NCI-H748 (cell line): ENCODE measurements at regions not wholly inside any gene's neighbourhood (a gene's known extent, or its start where the extent isn't known, plus 50 kb on each side); places are given as distances from the start of the nearest gene placed in this dataset.
A peak's percentile ranks its signal among the peaks of the same experiment; 100 is the strongest.

ENCODE experiments used
- DNase-seq: peaks from one replicate; lab custom pipeline; 2025; ENCODE audit not compliant: unreplicated experiment; lab: John Stamatoyannopoulos, UW

DNA sequence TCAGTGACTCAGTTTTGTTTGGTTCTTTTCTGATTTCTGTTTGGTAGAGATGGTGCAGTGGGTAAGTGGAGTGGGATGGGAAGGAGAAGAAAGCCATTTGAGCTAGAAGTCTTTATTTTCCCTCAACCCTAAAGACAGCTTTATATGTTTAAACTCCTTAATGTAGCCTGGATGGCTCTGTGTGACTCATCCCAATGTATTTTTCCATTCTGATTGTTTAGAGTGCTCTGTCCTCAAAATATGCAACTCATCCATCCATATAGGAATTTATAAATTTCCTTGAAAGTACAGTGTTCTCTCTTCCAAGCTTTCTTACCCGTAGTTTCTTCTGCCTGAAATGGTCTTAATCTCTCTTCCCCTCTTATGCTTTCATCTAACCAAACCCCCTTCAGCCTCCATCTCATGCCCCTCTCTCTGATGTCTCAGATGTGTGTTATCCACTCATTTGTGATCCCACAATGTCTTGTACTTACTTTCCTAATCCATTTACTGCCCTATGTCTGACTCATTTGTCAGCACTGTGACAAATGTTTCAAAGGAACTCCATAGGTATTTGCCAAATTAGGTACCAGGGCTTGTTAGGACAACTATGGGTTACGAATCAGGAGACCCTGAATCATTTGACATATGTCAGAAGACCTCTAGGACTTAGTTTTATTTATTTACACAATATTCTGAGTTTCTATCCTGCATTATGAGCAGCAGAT, 217.5 kb upstream of the SGCD start:
- no peak for DNase-seq

DNA sequence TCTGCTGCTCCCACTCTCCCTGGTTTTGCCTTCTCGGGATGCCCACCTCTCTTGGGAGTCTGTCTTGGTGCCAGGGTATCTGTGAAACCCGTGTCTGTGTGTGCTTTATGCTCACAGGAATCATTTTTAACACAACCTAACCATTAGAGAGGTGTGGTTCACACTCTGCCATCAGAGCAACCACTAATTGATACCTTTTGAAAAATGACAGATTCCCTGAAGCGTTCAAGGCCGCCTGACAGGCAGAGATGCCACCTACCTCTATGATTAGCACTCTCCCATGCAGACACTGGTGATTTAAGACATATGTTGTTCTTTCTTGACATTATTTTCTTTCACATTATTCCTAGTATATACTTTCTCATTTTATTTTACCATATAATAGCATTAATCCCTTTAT, 207.3 kb upstream of the SGCD start:
- peak; percentile 6 for DNase-seq

DNA sequence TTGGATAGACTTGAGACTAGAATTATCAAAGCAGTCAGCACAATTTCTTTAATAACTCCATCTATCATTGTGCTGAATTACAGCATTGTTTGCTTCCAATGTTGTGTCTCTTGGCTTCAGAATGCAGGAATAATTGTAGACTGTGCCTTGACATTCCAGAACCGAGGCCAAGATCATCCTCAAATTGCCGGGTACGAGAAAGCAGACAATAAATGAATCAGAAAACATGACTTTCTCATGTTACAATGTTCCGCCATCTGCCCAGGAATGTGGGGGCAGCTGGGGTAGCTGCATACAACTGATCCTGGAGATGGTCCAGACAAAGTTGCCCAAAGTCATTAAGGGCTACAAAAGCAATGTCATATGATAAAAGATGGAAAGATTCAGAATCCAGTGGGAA, 206.2 kb upstream of the SGCD start:
- DNase-seq: no peak

GRCh38 chr5:156121234-156121633, 205.7 kb upstream of the SGCD start:
- DNase-seq: no peak

DNA sequence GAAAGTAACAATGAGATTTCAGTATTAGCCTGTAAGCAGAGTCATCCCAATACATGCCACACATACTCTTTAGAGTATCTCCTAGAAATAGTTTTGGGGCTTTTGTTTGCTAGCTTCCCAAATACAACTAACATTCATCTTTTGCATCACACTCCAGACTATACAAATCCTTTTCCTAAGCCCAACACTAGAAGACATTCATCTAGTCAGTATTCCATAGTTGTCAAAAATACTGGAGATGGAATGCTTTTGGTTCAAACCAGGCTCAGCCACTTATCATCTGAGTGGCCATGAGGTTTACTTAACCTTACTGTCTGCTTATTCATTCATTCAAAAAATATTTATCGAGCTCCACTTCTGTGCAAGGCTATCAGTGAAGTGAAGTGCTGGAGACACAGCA, 205.1 kb upstream of the SGCD start:
- DNase-seq: no peak

- no peak for DNase-seq
These were observed 202.3 kb upstream of the SGCD start for GRCh38 chr5:156124708-156125107.

GRCh38 chr5:156125118-156125517, 201.8 kb upstream of the SGCD start:
- no peak for DNase-seq

DNA sequence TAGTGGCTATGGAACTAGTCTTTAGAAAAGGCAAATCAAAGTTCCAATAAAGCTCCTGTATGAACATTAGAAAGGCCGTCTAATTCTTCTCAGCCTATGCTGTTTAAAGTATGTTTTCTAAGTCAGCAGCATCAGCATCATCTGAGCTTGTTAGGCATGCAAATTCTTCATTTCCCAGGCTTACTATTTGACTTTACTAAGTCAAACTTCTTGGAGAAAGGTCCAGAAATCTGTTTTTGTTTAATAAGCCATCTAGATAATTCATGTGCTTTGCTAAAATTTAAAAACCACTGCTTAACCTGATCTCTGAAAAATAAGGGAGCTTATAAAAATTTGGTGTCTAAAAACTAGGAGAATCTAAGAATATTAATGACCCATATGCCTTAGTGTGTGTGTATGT, 200.2 kb upstream of the SGCD start:
- no peak for DNase-seq

GRCh38 chr5:156128026-156128425, 198.9 kb upstream of the SGCD start:
- DNase-seq: no peak

DNA sequence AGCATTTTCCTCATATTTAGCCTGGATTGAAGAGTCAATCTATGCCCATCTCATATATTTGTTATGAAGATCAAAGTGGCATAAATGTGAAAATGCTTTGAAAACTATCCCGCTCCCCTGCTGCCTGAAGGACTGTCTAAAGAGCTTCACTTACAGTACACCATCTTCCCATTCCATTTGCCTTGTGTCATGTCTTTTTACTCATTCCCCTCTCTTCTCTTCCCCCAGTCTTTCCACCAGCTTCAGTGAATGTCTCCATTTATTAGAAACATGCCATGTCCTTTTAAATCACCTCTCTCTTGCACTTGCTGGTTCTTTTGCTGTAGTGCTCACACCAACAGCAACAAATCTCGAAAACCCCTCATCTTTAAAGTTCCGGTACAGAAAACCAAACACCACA, 192.7 kb upstream of the SGCD start:
- no peak for DNase-seq

DNA sequence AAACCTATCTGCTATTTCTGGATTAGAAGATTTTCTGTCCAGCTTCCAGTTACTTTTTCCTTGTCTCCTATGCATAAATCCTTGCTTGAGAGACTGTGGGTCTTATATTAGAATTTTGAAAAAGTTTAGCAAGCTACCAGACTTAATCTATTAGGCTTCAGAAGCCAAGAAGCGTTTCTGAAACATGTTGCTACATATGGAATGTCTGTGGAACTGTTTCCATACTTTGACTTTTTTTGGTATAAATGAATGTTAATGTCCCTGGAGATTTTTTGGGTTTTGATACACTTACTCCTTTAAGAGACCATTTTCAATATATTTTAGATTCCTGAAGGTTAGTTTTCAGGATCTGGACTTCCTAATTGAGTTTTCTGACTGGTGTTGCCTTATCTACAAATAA, 191.4 kb upstream of the SGCD start:
- DNase-seq: no peak

GRCh38 chr5:156137071-156137869, 189.7 kb upstream of the SGCD start:
- no peak for DNase-seq

- DNase-seq: no peak
These were observed 184.1 kb upstream of the SGCD start for GRCh38 chr5:156142867-156143266.

GRCh38 chr5:156147261-156147943, 179.6 kb upstream of the SGCD start:
- no peak for DNase-seq

DNA sequence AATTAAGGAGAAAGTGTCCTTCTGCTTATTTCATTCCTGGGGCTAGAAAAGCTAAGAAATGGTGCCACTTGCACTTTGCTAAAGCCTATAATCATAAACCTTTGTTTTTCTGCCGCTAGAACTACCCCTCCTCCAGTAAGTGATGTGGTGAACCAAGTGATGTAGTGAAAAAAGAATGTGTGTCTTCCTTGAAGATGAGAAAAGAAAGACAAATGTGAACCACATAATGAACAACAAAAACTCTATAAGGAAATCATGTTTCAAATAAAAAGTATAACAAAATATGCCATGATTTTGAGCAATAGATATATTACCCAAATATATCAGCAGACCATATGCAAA, 179.0 kb upstream of the SGCD start:
- DNase-seq: no peak

DNA sequence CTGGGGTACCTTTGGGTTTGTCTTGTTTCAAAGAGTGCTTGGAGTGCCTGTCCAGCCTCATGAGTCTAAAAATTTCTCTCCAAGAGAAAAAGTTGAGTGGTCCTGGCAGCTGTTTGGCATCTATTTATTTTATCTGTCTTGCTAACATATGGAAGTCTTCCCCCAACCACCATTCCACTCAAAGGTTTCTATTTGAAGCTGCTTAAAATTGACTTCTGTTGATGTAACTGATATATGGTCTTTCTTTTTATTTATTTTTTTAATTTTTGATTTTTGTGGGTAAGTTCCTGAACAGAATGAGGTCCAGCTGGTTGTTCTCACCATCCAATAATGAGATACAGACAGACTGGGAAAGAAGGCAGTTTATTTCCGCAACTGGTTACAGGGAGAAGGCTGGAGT, 178.7 kb upstream of the SGCD start:
- DNase-seq: no peak

- no peak for DNase-seq
These were observed 177.8 kb upstream of the SGCD start for GRCh38 chr5:156149213-156149612.

DNA sequence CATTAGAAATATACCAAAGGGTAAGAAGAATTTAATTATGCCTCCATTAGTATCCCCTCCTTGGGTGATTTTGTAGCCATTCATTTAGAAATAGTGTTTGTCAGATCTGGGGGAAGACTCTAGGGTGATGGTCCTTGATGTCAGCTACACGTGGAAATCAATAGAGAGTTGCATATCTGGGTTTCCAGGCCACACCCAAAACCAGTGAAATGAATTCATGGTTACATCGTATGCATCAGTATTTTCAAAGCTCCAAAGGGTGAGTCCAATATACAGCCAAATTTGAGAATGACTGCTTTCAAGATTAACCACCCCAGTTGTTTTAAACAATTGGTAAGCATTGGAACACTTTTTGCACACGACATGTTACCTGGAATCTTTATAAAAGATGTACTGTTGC, 173.4 kb upstream of the SGCD start:
- DNase-seq: no peak

- no peak for DNase-seq
These were observed 172.2 kb upstream of the SGCD start for GRCh38 chr5:156154757-156155156.

DNA sequence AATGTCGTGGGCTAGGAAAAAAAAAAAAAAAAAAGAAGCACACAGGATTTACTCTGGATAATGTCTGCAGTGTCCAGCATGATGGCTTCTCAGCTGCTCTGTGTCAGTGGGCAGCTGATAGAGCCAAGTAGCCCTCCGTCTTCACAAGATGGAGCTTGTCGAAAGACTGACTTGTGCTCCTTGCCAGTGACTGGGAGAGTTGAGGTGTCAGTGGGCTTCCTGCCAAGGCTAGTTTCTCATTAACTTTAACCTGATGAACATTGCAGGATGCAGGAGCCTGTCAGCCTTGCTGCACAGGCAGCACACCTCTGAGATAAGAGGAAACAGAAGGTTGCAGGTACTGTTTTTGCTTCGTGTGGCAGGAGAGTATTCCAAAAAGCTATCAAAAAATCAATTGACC, 171.4 kb upstream of the SGCD start:
- no peak for DNase-seq

DNA sequence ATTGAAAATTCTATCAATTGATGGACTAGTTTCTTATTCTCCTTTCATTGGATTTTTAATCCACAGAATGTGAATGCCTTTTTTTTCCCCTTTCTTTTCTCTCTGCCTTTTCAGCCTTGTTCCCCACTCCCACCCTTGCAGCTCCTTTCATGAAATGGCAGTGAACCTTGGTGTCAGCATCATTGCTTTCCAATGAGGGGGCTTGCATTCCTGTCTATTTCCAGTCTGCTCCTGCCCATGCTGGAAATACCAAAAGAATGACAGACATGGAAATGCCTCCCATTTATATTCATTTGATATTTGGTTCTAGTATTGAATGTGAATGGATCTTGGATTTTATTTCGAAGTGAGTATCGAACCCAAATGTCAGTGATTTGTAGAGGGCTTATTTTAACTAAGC, 162.7 kb upstream of the SGCD start:
- no peak for DNase-seq

GRCh38 chr5:156169495-156169894, 157.5 kb upstream of the SGCD start:
- DNase-seq: no peak
